KG1 (cell line): ENCODE measurements at regions not wholly inside any gene's neighbourhood (a gene's known extent, or its start where the extent isn't known, plus 50 kb on each side); places are given as distances from the start of the nearest gene placed in this dataset.
"Not testable (repeated sequence)": the region's sequence is repeated elsewhere in the genome, so short reads cannot be mapped to it uniquely, and the experiment has no call there.

ENCODE experiments used
- DNase-seq: peaks from one replicate; lab custom pipeline; 2025; lab: John Stamatoyannopoulos, UW

- no peak for DNase-seq
These were observed 559.0 kb upstream of the TUSC1 start for GRCh38 chr9:26237256-26237655.

DNA sequence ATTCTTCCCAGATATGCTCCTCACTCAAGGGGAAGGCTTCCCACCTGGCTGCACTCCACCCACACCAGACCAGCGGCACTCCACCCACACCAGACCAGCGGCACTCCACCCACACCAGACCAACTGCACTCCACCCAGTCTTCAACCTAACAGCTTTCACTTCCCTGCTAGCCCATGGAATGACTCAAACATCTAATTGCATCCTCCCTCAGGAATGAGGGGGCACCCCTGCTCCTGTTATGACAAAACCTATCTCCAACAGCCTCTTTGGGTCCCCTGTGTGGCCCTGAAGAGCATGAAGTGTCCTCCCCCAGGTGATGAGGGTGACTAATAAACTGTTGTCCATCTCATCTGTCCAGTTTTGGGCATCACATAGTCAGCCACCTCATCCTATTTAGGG, 556.6 kb upstream of the TUSC1 start:
- no peak for DNase-seq

GRCh38 chr9:26231391-26231790, 553.1 kb upstream of the TUSC1 start:
- DNase-seq, result no peak

DNA sequence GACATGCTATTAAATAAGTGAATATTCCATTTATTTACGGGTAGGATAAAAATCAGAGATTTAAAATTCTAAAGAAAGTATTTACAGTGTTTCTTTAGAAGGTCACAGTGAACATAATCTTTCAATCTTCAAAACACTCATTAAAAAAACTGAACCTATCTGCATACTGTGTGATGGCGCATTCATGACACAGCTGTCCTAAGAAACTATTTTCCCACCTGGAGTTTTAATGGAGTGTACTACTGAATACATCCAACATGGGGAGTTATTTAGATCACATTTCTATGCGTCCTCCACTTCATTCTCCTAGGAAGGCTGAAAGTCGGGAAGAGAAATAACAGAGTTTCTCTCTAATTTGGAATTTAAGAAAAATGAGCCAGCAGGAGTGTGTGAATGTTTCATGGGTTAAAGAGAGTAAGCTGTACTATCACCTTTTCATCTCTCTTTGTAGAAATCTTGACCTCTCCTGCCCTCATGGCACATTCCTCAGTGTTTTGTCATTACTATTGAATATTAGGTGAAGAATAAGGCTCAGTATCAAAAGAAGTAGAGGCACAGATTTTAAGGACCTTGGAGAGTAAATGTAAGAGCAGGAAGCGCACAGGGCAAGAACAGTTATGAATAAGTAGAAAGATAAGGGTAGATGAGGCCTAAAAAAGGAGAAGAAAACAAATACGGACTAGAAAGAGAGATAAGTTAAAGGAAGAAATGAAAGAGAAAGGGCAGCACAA, 551.2 kb upstream of the TUSC1 start:
- no peak for DNase-seq

GRCh38 chr9:26228273-26228672, 550.0 kb upstream of the TUSC1 start:
- DNase-seq, result no peak

DNA sequence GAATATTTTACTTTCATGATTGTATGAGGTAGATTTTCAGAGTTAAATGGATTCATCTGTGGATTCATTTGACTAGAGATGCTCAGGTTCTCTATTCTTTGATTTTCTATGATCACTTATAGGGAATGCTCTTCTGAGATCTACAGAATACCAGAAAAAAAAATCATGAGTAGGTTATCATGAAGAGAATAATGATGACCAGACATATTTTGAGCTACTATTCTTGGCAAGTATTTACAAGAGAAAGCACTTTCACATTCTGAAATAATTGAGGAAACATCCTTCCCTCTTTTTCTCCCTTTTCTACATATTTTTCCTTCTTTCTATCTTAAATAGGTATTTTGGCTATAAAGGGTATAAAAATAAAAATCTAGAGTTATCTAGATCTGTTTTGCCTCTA, 543.0 kb upstream of the TUSC1 start:
- no peak for DNase-seq

GRCh38 chr9:26220367-26220766, 542.1 kb upstream of the TUSC1 start:
- no peak for DNase-seq

- no peak for DNase-seq
These were observed 541.7 kb upstream of the TUSC1 start for GRCh38 chr9:26219961-26220360.

GRCh38 chr9:26216702-26217101, 538.5 kb upstream of the TUSC1 start:
- DNase-seq, result no peak

- not testable (repeated sequence) for DNase-seq
These were observed 536.6 kb upstream of the TUSC1 start for GRCh38 chr9:26214713-26215444.

DNA sequence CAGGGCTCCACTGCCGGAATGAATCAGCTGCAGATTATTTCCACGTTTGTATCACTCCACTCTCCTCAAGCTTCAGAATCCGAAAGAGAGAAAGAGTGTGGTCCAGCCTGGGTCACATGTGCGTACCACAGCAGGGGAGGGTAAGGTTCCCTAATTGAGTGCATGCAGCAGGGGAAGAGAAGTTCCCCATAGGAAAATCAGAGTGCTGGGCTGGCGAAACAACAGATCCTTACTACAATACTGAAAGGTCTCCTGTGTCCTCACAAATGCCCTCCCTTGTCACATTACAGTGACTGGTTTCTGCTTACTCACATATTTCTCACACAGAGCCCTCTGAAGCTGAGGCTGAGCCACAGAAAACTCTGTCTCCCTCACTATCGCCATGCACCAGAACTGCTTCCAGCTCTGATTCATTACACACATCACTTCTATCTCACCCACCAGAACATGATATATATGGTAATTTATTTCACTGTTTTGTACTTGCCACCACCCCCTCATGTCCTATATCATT, 532.2 kb upstream of the TUSC1 start:
- DNase-seq, result no peak

DNA sequence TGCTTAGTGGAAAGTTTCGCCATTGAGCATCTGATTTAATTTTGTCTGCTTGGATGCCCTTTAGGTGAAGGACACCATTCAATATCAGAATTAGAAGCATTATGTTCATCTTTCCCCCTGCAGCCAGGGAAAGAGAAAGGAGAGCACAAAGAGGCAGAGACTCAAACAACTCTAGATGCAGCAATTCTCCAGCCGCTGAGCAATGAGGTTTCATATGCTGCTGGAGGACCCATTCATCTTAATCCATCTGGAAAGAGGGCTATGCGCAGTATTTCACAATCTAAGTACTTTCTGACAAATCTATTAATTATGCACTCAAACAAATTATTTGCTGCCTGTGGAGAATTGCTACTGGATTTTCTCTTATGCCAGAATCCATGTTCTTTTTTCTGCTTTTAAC, 527.0 kb upstream of the TUSC1 start:
- DNase-seq, result no peak

GRCh38 chr9:26193237-26193636, 515.0 kb upstream of the TUSC1 start:
- DNase-seq, result no peak

- no peak for DNase-seq
These were observed 513.5 kb upstream of the TUSC1 start for GRCh38 chr9:26191711-26192110.

DNA sequence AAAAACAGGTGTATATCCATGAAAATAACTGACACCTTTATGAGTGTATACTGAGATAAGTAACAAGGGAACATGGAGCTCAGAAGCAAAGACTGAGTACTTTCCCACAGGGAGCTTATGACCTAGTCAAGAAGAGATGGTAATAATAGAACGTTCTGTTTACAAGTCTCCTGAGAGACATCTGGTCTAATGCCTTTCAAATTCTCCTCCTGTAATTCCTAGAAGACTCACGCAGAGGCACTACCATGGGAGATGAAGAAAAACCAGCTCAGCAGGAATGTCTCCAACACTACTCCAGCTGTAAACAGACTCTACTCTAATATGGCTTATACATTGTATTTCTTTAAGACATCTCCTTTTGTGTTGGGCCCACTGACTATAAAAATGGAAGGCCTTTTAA, 503.6 kb upstream of the TUSC1 start:
- no peak for DNase-seq

- DNase-seq, result no peak
These were observed 498.4 kb upstream of the TUSC1 start for GRCh38 chr9:26176628-26177027.

DNA sequence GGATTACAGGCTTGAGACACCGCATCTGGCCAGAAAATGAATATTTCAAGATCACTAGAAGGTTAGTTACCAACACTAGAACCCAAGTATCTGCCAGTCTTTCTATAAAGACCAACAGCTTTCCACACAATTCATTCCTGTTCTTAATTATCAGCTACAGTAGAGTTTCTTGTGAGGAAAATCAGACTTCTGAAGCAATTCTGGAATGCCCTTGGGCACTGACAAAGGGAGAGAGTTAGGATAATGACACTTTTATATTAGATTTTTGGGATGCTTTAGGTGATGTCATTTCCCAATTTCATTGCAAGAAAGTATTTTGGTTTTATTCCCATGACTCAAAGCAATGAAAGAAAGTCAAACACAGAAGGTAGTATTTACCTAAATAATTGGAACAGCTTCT, 497.0 kb upstream of the TUSC1 start:
- DNase-seq, result no peak

- no peak for DNase-seq
These were observed 494.1 kb upstream of the TUSC1 start for GRCh38 chr9:26172301-26172700.

DNA sequence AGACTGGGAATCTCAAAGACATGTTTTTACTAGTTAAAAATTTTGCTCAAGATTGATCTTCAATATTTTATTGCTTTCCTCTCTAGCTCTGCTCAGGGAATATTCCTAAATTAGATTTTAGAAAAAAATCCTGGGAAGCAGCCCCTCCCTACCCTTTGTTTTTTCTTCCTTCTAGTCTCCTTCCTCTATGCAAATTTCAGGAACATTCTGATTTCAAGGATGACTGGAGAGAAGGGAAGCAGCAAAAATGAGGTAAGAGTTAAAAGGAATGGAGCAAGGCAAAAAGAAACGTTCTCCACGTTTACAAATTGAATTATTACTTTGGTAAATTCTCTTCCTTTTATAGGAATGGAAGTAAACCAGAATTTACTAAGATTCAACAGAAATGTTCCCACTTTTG, 493.4 kb upstream of the TUSC1 start:
- DNase-seq, result no peak

DNA sequence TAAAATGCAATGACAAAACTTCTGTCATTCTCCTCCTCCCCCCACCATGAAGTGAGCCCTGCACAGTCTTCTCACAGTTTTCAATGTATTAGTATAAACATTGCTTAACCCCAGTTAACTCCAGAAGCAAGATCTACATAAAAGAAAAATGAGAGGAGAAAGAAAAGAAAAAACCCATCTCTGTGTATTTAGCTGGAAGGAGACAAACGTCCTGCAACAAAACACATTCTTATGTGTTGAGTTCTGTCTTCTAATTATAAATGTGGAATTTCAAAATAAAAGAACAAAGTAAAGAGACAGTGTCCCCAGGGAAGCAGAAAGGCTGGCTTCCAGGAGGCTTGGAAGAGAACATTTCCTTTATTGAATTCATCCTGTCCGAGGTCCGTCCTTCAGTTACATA, 491.9 kb upstream of the TUSC1 start:
- no peak for DNase-seq

DNA sequence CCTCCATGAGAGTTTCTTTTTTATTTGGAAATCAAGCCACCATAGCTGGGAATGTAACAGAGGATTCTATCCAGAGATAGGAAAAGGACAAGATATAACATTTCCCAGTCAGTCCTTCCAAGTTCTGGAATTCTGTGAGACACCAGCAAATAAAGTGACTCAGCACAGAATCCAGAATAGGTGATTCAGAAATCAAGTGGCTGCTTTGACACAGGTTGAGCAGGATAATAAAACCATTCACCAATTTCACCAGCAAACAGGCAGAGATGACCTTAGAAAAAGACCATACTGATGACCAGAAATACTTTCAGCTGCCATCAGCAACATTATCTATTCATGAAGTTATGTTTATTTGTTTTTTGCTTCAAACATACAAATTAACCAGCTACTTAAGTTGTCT, 491.5 kb upstream of the TUSC1 start:
- DNase-seq, result no peak

GRCh38 chr9:26166537-26166936, 488.3 kb upstream of the TUSC1 start:
- no peak for DNase-seq

- DNase-seq, result no peak
These were observed 487.2 kb upstream of the TUSC1 start for GRCh38 chr9:26165426-26165825.

DNA sequence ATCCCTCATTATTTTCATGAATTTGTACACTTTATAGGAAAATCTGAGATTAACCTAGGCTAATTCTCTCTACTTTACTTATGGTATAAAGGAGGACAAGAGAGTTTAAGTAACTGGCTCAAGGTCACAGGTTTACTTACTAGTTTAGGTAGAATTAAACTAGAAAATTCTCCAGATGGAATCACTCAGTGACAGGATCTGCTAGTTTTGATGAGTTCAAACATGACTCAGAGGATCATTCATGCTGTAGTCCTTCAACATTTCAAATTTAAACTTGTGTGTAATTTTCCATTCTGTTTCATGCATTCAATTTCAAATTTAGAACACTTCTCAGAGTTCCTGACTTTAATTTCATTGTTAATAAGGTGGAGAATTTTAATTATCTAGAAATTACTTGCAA, 485.7 kb upstream of the TUSC1 start:
- no peak for DNase-seq
